ENCODE measurements at regions not wholly inside any gene's neighbourhood (a gene's known extent, or its start where the extent isn't known, plus 50 kb on each side); places are given as distances from the start of the nearest gene placed in this dataset.

GRCh38 chr10:8993864-8994263, 939.4 kb downstream of the GATA3 start:
- TF ChIP-seq POLR2A (IDR thresholded peaks at IDR 0.05) (no peak), POLR2AphosphoS5 (IDR thresholded peaks at IDR 0.05) (no peak), EP300 (IDR thresholded peaks at IDR 0.05) (no peak)
- TF ChIP-seq, protein P1, sequence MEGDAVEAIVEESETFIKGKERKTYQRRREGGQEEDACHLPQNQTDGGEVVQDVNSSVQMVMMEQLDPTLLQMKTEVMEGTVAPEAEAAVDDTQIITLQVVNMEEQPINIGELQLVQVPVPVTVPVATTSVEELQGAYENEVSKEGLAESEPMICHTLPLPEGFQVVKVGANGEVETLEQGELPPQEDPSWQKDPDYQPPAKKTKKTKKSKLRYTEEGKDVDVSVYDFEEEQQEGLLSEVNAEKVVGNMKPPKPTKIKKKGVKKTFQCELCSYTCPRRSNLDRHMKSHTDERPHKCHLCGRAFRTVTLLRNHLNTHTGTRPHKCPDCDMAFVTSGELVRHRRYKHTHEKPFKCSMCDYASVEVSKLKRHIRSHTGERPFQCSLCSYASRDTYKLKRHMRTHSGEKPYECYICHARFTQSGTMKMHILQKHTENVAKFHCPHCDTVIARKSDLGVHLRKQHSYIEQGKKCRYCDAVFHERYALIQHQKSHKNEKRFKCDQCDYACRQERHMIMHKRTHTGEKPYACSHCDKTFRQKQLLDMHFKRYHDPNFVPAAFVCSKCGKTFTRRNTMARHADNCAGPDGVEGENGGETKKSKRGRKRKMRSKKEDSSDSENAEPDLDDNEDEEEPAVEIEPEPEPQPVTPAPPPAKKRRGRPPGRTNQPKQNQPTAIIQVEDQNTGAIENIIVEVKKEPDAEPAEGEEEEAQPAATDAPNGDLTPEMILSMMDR (IDR thresholded peaks at IDR 0.05): no peak
